GM19463 (cell line): ENCODE measurements at regions not wholly inside any gene's neighbourhood (a gene's known extent, or its start where the extent isn't known, plus 50 kb on each side); places are given as distances from the start of the nearest gene placed in this dataset.
"Not testable (repeated sequence)": the region's sequence is repeated elsewhere in the genome, so short reads cannot be mapped to it uniquely, and the experiment has no call there.

Experiments
- ATAC-seq: cut with Tn5 transposase; IDR thresholded peaks from one replicate; pipeline ENCODE4 v1.9.1; 2021; ENCODE audit warnings: mild to moderate bottlenecking, moderate library complexity; ENCODE audit not compliant: unreplicated experiment

DNA sequence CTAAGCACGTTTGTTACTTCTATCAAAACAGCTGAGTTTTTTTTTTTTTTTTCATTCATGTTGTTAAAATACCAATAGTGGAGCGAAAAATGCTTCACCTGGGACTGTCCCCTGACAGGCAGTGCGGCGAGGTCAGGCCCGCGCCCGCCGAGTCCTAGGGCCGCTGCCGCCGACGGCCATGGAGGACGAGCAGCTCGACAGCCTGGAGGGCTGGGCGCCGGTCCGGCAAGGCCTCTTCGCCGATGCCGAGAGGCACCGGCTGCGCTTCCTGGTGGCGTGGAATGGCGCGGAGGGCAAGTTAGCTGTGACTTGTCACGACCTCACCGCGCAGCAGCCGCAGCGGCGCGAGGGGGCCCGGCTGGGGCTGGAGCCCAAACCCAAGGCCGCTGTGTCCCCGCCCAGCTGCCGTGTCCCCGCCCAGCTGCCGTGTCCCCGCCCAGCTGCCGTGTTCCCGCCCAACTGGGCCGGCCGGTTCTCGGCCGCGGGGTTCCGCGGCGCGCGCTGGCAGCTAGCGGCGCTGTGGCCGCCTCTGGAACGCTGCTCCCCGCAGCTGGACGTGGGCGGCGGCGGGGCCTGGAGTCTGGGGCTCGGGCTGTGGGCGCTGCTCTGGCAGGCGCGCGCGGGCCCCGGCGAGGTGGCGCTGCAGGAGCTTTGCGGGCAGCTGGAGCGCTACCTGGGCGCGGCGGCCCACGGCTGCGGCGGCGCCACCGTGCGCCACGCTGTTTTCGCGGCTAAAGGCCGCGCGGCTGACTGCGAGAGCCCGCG, 56.7 kb upstream of the GOLGA8R start:
- ATAC-seq, result peak; percentile 87

- ATAC-seq, result not testable (repeated sequence)
Measured at GRCh38 chr15:30471366-30471749, 57.3 kb upstream of the GOLGA8R start.

DNA sequence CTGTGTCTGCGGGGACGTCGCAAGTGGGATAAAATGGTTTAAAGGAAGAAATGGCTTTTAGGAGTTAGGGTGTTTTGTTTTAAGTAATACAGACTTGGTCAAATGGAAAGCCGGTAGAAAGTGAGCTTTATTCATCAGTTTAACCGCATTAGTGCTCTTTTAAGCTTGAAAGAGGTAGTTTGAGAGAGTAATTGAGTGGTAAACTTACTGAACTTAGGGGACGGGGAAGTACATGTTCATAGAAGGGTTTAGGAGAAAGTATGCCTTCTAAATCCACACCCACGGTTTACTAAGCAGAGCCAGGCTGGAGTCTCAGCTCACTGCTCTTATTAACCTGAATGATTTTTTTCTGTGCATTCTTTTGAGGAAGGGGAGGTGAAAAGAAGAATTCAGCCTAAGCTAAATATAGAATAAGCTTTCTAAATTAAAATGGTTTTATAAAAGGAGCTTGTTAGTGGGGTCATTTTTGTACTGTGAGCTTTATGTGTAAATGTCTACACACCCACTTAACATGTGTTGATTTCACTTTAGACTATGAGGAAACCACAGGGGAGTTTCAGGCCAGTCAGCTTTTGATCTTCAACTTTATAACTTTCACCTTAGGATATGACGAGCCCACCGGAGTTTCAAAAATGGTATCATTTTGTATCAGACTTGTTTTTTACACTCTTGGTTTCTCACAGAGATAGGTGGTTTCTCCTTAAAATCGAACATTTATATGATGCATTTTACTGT, 57.9 kb upstream of the GOLGA8R start:
- peak; percentile 34 for ATAC-seq

GRCh38 chr15:30484887-30485286, 67.0 kb upstream of the GOLGA8Q start:
- ATAC-seq, result not testable (repeated sequence)

DNA sequence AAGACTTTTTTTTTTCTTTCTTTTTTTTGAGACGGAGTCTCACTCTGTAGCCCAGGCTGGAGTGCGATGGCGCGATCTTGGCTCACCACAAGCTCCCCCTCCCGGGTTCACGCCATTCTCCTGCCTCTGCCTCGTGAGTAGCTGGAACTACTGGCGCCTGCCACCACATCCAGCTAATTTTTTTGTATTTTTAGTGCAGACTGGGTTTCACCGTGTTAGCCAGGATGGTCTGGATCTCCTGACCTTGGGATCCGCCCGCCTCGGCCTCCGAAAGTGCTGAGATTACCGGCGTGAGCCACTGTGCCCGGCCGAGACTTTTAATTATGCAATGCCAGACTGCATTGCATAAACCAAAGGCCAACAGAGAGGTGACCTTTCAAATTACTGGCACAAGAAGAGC, 62.6 kb upstream of the GOLGA8Q start:
- not testable (repeated sequence) for ATAC-seq

GRCh38 chr15:30490334-30490733, 61.5 kb upstream of the GOLGA8Q start:
- ATAC-seq, result not testable (repeated sequence)

DNA sequence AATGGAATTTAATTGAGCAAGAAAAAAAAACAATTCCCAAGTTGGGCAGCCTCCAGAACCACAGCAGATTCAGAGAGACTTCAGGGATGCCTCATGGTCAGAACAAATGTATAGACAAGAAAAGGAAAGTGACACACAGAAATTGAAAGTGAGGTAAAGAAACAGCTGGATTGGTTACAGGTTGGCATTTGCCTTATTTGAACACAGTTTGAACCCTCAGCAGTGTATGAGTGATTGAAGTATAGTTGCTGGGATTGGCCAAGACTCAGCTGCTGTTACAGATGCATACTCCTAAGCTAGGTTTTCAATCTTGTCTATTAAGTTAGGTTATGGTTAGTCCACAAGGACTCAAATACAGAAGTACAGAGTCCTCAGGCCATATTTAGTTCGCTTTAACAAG, 57.9 kb upstream of the GOLGA8Q start:
- ATAC-seq, result not testable (repeated sequence)

- not testable (repeated sequence) for ATAC-seq
Measured at GRCh38 chr15:30497275-30497674, 54.6 kb upstream of the GOLGA8Q start.

GRCh38 chr15:30499233-30499632, 52.6 kb upstream of the GOLGA8Q start:
- ATAC-seq, result not testable (repeated sequence)

- ATAC-seq, result not testable (repeated sequence)
Measured at GRCh38 chr15:30500511-30500910, 51.3 kb upstream of the GOLGA8Q start.
